ENCODE measurements at regions not wholly inside any gene's neighbourhood (a gene's known extent, or its start where the extent isn't known, plus 50 kb on each side); places are given as distances from the start of the nearest gene placed in this dataset.

- no peak for TF ChIP-seq CTCF (IDR thresholded peaks at IDR 0.05; ENCODE audit: insufficient read depth, low read depth, low read length)
- no peak for DNase-seq (ENCODE audit: low read depth)
- no peak overlapping the region for H3K4me3 ChIP-seq (ENCODE audit: low read depth, low read length)
Measured at GRCh38 chr15:77867266-77868047, 210.1 kb downstream of the TBC1D2B start.

- DNase-seq (ENCODE audit: low read depth) = no peak
- no peak for TF ChIP-seq CTCF (IDR thresholded peaks at IDR 0.05; ENCODE audit: insufficient read depth, low read depth, low read length)
Measured at GRCh38 chr15:77866596-77867125, 210.8 kb downstream of the TBC1D2B start.

GRCh38 chr15:77866186-77866585 is 211.3 kb downstream of the TBC1D2B start:
- H3K4me3 ChIP-seq (ENCODE audit: low read depth, low read length) = no peak overlapping the region
- TF ChIP-seq CTCF (IDR thresholded peaks at IDR 0.05; ENCODE audit: insufficient read depth, low read depth, low read length) = no peak
- no peak for DNase-seq (ENCODE audit: low read depth)

More at GRCh38 chr15:77866596-77867125, 210.8 kb downstream of the TBC1D2B start:
- no peak overlapping the region for H3K4me3 ChIP-seq (ENCODE audit: low read depth, low read length)

- no peak for DNase-seq (ENCODE audit: low read depth)
- H3K4me3 ChIP-seq (ENCODE audit: low read depth, low read length) = no peak overlapping the region
- TF ChIP-seq CTCF (IDR thresholded peaks at IDR 0.05; ENCODE audit: insufficient read depth, low read depth, low read length) = no peak
Measured at GRCh38 chr15:77865701-77866100, 211.8 kb downstream of the TBC1D2B start.

- DNase-seq (ENCODE audit: low read depth) = no peak
- no peak for TF ChIP-seq CTCF (IDR thresholded peaks at IDR 0.05; ENCODE audit: insufficient read depth, low read depth, low read length)
- H3K4me3 ChIP-seq (ENCODE audit: low read depth, low read length) = no peak overlapping the region
Measured at GRCh38 chr15:77865106-77865610, 212.4 kb downstream of the TBC1D2B start.

GRCh38 chr15:77864211-77865105 is 213.1 kb downstream of the TBC1D2B start:
- no peak for TF ChIP-seq CTCF (IDR thresholded peaks at IDR 0.05; ENCODE audit: insufficient read depth, low read depth, low read length)
- DNase-seq (ENCODE audit: low read depth) = no peak
- no peak overlapping the region for H3K4me3 ChIP-seq (ENCODE audit: low read depth, low read length)

All from fibroblast of villous mesenchyme (primary cell).